CD4-positive, alpha-beta T cell treated with Interleukin-15 for 1 hour (primary cell): ENCODE measurements at regions not wholly inside any gene's neighbourhood (a gene's known extent, or its start where the extent isn't known, plus 50 kb on each side); places are given as distances from the start of the nearest gene placed in this dataset.

Source experiments
- DNase-seq: peaks from one replicate; pipeline ENCODE4 v3.0.0-alpha.2; 2020

- DNase-seq: no peak
Measured at GRCh38 chr13:103759361-103759760, 693.1 kb upstream of the SLC10A2 start.

- no peak for DNase-seq
Measured at GRCh38 chr13:103758222-103758621, 692.0 kb upstream of the SLC10A2 start.

GRCh38 chr13:103757361-103757760, 691.1 kb upstream of the SLC10A2 start:
- DNase-seq: no peak

- DNase-seq: no peak
Measured at GRCh38 chr13:103754783-103755182, 688.6 kb upstream of the SLC10A2 start.

- DNase-seq: no peak
Measured at GRCh38 chr13:103734837-103735236, 668.6 kb upstream of the SLC10A2 start.

GRCh38 chr13:103731959-103732358, 665.7 kb upstream of the SLC10A2 start:
- DNase-seq: no peak

- DNase-seq: no peak
Measured at GRCh38 chr13:103730407-103730806, 664.2 kb upstream of the SLC10A2 start.

GRCh38 chr13:103726808-103727207, 660.6 kb upstream of the SLC10A2 start:
- DNase-seq: no peak

GRCh38 chr13:103716718-103717117, 650.5 kb upstream of the SLC10A2 start:
- DNase-seq: no peak

GRCh38 chr13:103715335-103715734, 649.1 kb upstream of the SLC10A2 start:
- DNase-seq: no peak

GRCh38 chr13:103703246-103703645, 637.0 kb upstream of the SLC10A2 start:
- DNase-seq: no peak

GRCh38 chr13:103698000-103698399, 631.8 kb upstream of the SLC10A2 start:
- no peak for DNase-seq

- no peak for DNase-seq
Measured at GRCh38 chr13:103695320-103695719, 629.1 kb upstream of the SLC10A2 start.

GRCh38 chr13:103694471-103694870, 628.3 kb upstream of the SLC10A2 start:
- no peak for DNase-seq

- no peak for DNase-seq
Measured at GRCh38 chr13:103694033-103694432, 627.8 kb upstream of the SLC10A2 start.

- no peak for DNase-seq
Measured at GRCh38 chr13:103692442-103692841, 626.2 kb upstream of the SLC10A2 start.

- DNase-seq: no peak
Measured at GRCh38 chr13:103676329-103676728, 610.1 kb upstream of the SLC10A2 start.

- no peak for DNase-seq
Measured at GRCh38 chr13:103671547-103671946, 605.3 kb upstream of the SLC10A2 start.

GRCh38 chr13:103663996-103664395, 597.8 kb upstream of the SLC10A2 start:
- DNase-seq: no peak

GRCh38 chr13:103656311-103656710, 590.1 kb upstream of the SLC10A2 start:
- no peak for DNase-seq

GRCh38 chr13:103640606-103641005, 574.4 kb upstream of the SLC10A2 start:
- no peak for DNase-seq

GRCh38 chr13:103639326-103639725, 573.1 kb upstream of the SLC10A2 start:
- no peak for DNase-seq

- no peak for DNase-seq
Measured at GRCh38 chr13:103638706-103639105, 572.5 kb upstream of the SLC10A2 start.

- DNase-seq: no peak
Measured at GRCh38 chr13:103634066-103634465, 567.8 kb upstream of the SLC10A2 start.

- no peak for DNase-seq
Measured at GRCh38 chr13:103625194-103625593, 559.0 kb upstream of the SLC10A2 start.

- DNase-seq: no peak
Measured at GRCh38 chr13:103618151-103618550, 551.9 kb upstream of the SLC10A2 start.
